Astrocyte (in vitro differentiated cells and primary cell): ENCODE measurements at regions not wholly inside any gene's neighbourhood (a gene's known extent, or its start where the extent isn't known, plus 50 kb on each side); places are given as distances from the start of the nearest gene placed in this dataset.

ENCODE experiments used
- EZH2 ChIP-seq: IDR thresholded peaks from 2 replicates; pipeline ENCODE4 v1.6.1; 2012; ENCODE audit warnings: mild to moderate bottlenecking, low read length, inconsistent platforms; ENCODE audit not compliant: insufficient read depth
- TF ChIP-seq, protein P1 (sequence below): IDR thresholded peaks from 2 replicates; pipeline ENCODE4 v1.5.1; 2011; ENCODE audit warnings: low read depth, mild to moderate bottlenecking, inconsistent platforms, low read length, moderate library complexity; ENCODE audit not compliant: insufficient read depth

DNA sequence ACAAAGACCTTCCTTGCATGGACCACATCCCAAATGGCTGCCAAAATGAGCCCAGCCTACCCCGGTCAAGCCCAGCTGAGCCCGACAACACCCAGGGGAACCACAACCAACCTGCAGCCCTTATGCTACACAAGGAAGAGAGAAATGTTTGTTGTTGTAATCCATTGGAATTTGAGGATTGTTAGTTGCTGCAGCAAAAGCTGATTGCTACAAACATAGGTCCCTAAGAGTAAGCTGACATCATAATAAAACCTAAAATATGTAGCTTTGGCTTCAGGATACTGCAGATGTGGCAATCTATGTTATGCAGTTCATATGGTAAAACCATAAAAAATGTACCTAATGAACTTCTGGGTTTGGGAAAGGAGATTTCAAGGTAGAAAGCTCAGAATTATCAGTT, 65.5 kb upstream of the DNAH14 start:
- TF ChIP-seq, protein P1, sequence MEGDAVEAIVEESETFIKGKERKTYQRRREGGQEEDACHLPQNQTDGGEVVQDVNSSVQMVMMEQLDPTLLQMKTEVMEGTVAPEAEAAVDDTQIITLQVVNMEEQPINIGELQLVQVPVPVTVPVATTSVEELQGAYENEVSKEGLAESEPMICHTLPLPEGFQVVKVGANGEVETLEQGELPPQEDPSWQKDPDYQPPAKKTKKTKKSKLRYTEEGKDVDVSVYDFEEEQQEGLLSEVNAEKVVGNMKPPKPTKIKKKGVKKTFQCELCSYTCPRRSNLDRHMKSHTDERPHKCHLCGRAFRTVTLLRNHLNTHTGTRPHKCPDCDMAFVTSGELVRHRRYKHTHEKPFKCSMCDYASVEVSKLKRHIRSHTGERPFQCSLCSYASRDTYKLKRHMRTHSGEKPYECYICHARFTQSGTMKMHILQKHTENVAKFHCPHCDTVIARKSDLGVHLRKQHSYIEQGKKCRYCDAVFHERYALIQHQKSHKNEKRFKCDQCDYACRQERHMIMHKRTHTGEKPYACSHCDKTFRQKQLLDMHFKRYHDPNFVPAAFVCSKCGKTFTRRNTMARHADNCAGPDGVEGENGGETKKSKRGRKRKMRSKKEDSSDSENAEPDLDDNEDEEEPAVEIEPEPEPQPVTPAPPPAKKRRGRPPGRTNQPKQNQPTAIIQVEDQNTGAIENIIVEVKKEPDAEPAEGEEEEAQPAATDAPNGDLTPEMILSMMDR, result no peak
- no peak for TF ChIP-seq EZH2
